ENCODE measurements at regions not wholly inside any gene's neighbourhood (a gene's known extent, or its start where the extent isn't known, plus 50 kb on each side); places are given as distances from the start of the nearest gene placed in this dataset.

GRCh38 chr5:92514896-92515295 lies 1066.1 kb downstream of the NR2F1-AS1 start:
- Histone ChIP-seq H3K36me3 (ENCODE audit: insufficient read depth, low read length) (no peaks in the 10 kb centered on the region), H3K9me3 (ENCODE audit: low read length) (no peaks in the 10 kb centered on the region; the same call in 1 of the 2 replicates), H3K27me3 (ENCODE audit: insufficient read depth, low read length) (no peaks in the 10 kb centered on the region), H4K20me1 (ENCODE audit: insufficient read depth, low read length) (no peaks in the 10 kb centered on the region), H3K4me3 (ENCODE audit: low read depth, low read length, poor library complexity, severe bottlenecking) (no peak overlapping the region), H2AFZ (ENCODE audit: low read length) (no peak overlapping the region), H3K27ac (ENCODE audit: low read depth, low read length, poor library complexity, severe bottlenecking) (no peak overlapping the region), H3K9me2 (ENCODE audit: low read depth, low read length) (no peaks in the 10 kb centered on the region), H3K9ac (ENCODE audit: low read length) (no peak overlapping the region), H3K4me1 (ENCODE audit: insufficient read depth, low read length, severe bottlenecking) (no peaks in the 10 kb centered on the region), H3K79me2 (ENCODE audit: insufficient read depth, low read length) (no peaks in the 10 kb centered on the region), H3F3A (ENCODE audit: insufficient read depth, low read length) (no peaks in the 10 kb centered on the region), H3K4me2 (ENCODE audit: low read length) (no peak overlapping the region)
- TF ChIP-seq CTCF (IDR thresholded peaks at IDR 0.05; ENCODE audit: low read length) (no peak), EZH2 (IDR thresholded peaks at IDR 0.05; ENCODE audit: borderline replicate concordance, low read length) (no peak)

GRCh38 chr5:92513067-92513466 lies 1068.0 kb downstream of the NR2F1-AS1 start:
- no peak for TF ChIP-seq EZH2 (IDR thresholded peaks at IDR 0.05; ENCODE audit: borderline replicate concordance, low read length)
- no peak for TF ChIP-seq CTCF (IDR thresholded peaks at IDR 0.05; ENCODE audit: low read length)
- Histone ChIP-seq H3K4me2 (ENCODE audit: low read length) (no peak overlapping the region), H4K20me1 (ENCODE audit: insufficient read depth, low read length) (no peaks in the 10 kb centered on the region), H3K4me3 (ENCODE audit: low read depth, low read length, poor library complexity, severe bottlenecking) (no peak overlapping the region), H3K79me2 (ENCODE audit: insufficient read depth, low read length) (no peaks in the 10 kb centered on the region), H3K9me2 (ENCODE audit: low read depth, low read length) (no peaks in the 10 kb centered on the region), H3K9me3 (ENCODE audit: low read length) (no peaks in the 10 kb centered on the region; the same call in 1 of the 2 replicates), H2AFZ (ENCODE audit: low read length) (no peak overlapping the region), H3F3A (ENCODE audit: insufficient read depth, low read length) (no peaks in the 10 kb centered on the region), H3K4me1 (ENCODE audit: insufficient read depth, low read length, severe bottlenecking) (no peaks in the 10 kb centered on the region), H3K27ac (ENCODE audit: low read depth, low read length, poor library complexity, severe bottlenecking) (no peak overlapping the region), H3K36me3 (ENCODE audit: insufficient read depth, low read length) (no peaks in the 10 kb centered on the region), H3K9ac (ENCODE audit: low read length) (no peak overlapping the region), H3K27me3 (ENCODE audit: insufficient read depth, low read length) (no peaks in the 10 kb centered on the region)

- Histone ChIP-seq H3K27me3 (ENCODE audit: insufficient read depth, low read length) (no peaks in the 10 kb centered on the region), H3K9me3 (ENCODE audit: low read length) (no peaks in the 10 kb centered on the region; the same call in 1 of the 2 replicates), H3K9ac (ENCODE audit: low read length) (no peak overlapping the region), H3K79me2 (ENCODE audit: insufficient read depth, low read length) (no peaks in the 10 kb centered on the region), H2AFZ (ENCODE audit: low read length) (no peak overlapping the region), H3K4me3 (ENCODE audit: low read depth, low read length, poor library complexity, severe bottlenecking) (no peak overlapping the region), H3K36me3 (ENCODE audit: insufficient read depth, low read length) (no peaks in the 10 kb centered on the region), H3F3A (ENCODE audit: insufficient read depth, low read length) (no peaks in the 10 kb centered on the region), H3K4me1 (ENCODE audit: insufficient read depth, low read length, severe bottlenecking) (no peaks in the 10 kb centered on the region), H4K20me1 (ENCODE audit: insufficient read depth, low read length) (no peaks in the 10 kb centered on the region), H3K27ac (ENCODE audit: low read depth, low read length, poor library complexity, severe bottlenecking) (no peak overlapping the region), H3K9me2 (ENCODE audit: low read depth, low read length) (no peaks in the 10 kb centered on the region), H3K4me2 (ENCODE audit: low read length) (no peak overlapping the region)
- TF ChIP-seq EZH2 (IDR thresholded peaks at IDR 0.05; ENCODE audit: borderline replicate concordance, low read length) (no peak), CTCF (IDR thresholded peaks at IDR 0.05; ENCODE audit: low read length) (no peak)
Observed at GRCh38 chr5:92508271-92508670, 1072.7 kb downstream of the NR2F1-AS1 start.

Measured in OCI-LY1 (cell line).